Liver (tissue), 3 donors: ENCODE measurements at regions not wholly inside any gene's neighbourhood (a gene's known extent, or its start where the extent isn't known, plus 50 kb on each side); places are given as distances from the start of the nearest gene placed in this dataset.

ENCODE experiments used
- ATF3 ChIP-seq: IDR thresholded peaks from 2 replicates; pipeline ENCODE4 v1.6.1; 2016; ENCODE audit warnings: antibody characterized with exemption
- CTCF ChIP-seq: fragments of 150-350 bp; IDR thresholded peaks from 2 replicates; pipeline ENCODE4 v1.5.1; 2017; ENCODE audit warnings: improper control_type of control experiment, low read depth, low read length; ENCODE audit not compliant: missing input control
- REST ChIP-seq: IDR thresholded peaks from 2 replicates; pipeline ENCODE4 v1.6.1; 2016; ENCODE audit warnings: antibody characterized with exemption, mild to moderate bottlenecking
- donor health status: healthy.
- donor health status: healthy.

GRCh38 chr2:147614471-147614870 is 230.4 kb upstream of the ACVR2A start:
- TF ChIP-seq CTCF (no peak), ATF3 (no peak), REST (no peak)
